Breast epithelium (tissue), 3 donors: ENCODE measurements at regions not wholly inside any gene's neighbourhood (a gene's known extent, or its start where the extent isn't known, plus 50 kb on each side); places are given as distances from the start of the nearest gene placed in this dataset.

Experiments
- POLR2A ChIP-seq: fragments of 450-650 bp; IDR thresholded peaks from one replicate; pipeline ENCODE4 v1.6.1; 2016; ENCODE audit warnings: antibody characterized with exemption, mild to moderate bottlenecking, moderate library complexity
- POLR2AphosphoS5 ChIP-seq, 3 donors: sonication (generic); formaldehyde crosslinking; IDR thresholded peaks; one replicate each; pipeline ENCODE4 v1.6.1; 2017; ENCODE audit warnings: antibody characterized with exemption in 3 of 3
- TF ChIP-seq, protein P1 (sequence below), 3 donors: fragments of 450-650 bp; IDR thresholded peaks; one replicate each; pipeline ENCODE4 v1.5.1; 2016 to 2017; ENCODE audit warnings: antibody characterized with exemption in 3 of 3, mild to moderate bottlenecking in 3 of 3, moderate library complexity in 3 of 3

DNA sequence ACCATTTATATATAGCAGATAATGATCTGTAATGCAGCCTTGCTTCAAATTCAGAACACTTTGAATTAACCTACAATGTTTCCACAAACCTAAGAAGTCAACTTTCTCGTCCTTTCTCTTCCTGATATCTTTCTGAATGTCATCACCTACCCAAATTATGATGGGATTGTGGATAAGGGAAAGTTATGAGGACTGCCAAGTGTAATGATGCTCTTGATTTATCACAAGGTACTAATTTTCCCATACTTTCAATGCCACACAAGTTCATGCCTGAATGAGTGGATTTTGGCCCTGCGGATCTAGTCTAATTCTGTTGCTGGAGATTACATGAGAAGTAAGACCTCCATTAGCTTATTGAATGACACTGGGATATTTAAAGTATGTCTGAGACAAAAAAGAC lies 82.6 kb upstream of the NANOGP8 start:
- TF ChIP-seq POLR2AphosphoS5 (IDR thresholded peaks at IDR 0.05) (no peak), POLR2A (no peak)
- TF ChIP-seq, protein P1, sequence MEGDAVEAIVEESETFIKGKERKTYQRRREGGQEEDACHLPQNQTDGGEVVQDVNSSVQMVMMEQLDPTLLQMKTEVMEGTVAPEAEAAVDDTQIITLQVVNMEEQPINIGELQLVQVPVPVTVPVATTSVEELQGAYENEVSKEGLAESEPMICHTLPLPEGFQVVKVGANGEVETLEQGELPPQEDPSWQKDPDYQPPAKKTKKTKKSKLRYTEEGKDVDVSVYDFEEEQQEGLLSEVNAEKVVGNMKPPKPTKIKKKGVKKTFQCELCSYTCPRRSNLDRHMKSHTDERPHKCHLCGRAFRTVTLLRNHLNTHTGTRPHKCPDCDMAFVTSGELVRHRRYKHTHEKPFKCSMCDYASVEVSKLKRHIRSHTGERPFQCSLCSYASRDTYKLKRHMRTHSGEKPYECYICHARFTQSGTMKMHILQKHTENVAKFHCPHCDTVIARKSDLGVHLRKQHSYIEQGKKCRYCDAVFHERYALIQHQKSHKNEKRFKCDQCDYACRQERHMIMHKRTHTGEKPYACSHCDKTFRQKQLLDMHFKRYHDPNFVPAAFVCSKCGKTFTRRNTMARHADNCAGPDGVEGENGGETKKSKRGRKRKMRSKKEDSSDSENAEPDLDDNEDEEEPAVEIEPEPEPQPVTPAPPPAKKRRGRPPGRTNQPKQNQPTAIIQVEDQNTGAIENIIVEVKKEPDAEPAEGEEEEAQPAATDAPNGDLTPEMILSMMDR (IDR thresholded peaks at IDR 0.05) = no peak
